Head of caudate nucleus (tissue), 42 donors: ENCODE measurements at regions not wholly inside any gene's neighbourhood (a gene's known extent, or its start where the extent isn't known, plus 50 kb on each side); places are given as distances from the start of the nearest gene placed in this dataset.
"Not testable (repeated sequence)": the region's sequence is repeated elsewhere in the genome, so short reads cannot be mapped to it uniquely, and the experiment has no call there.

Experiments
- DNase-seq, 42 donors: peaks; one replicate each; pipeline versions ENCODE4 v3.0.0 to v3.0.0-alpha.2; 2020 to 2021; ENCODE audit warnings: mixed read lengths in 7 of 42
- intact Hi-C: fragments of 100-400 bp; cut with DNase I; formaldehyde crosslinking; loops from one replicate; pipeline ENCODE4 v1.15.0; 2022

DNA sequence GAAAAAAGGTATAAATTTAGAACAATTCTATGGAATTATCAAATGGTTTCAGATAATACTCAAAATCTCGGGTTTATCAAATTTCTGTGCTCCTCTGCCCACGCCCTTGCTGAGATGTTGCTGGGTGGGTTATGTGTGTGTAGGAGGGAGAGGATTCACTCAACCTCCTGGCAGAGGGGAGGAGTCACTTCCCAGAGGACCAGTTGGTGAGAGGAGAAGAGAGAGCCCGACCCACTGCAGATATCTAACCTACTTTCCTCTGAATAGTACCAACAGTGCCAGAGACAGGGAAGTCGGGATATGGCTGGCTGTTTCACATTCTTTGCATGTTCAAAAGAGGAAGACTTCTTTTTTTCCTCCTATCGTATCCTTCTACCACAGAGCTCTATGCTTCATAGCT is 187.1 kb upstream of the MAN1A1 start:
- peak in 35 of 42 donors; percentile 2 to 79 (median 28) for DNase-seq
- intact Hi-C loops = no loop called here

DNA sequence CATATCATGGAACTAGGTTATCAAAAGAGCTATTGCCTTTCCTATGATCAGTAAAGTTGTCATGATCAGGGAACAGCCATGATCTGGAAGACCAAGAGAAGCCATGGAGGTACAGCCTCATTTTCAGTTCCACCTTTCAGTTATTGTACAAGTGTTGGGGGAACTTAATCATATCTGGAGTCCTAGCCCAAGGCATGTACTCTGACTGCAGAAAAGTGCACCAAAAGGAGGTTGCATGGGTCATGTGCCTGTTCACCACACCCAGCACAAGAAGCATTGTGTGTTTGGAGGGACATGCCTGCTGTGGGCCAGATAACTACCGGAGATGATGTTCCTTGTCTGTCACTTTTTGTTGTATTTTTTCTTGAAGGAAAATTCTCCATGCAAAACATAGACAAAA is 185.8 kb upstream of the MAN1A1 start:
- intact Hi-C loops = no loop called here
- no peak for DNase-seq

DNA sequence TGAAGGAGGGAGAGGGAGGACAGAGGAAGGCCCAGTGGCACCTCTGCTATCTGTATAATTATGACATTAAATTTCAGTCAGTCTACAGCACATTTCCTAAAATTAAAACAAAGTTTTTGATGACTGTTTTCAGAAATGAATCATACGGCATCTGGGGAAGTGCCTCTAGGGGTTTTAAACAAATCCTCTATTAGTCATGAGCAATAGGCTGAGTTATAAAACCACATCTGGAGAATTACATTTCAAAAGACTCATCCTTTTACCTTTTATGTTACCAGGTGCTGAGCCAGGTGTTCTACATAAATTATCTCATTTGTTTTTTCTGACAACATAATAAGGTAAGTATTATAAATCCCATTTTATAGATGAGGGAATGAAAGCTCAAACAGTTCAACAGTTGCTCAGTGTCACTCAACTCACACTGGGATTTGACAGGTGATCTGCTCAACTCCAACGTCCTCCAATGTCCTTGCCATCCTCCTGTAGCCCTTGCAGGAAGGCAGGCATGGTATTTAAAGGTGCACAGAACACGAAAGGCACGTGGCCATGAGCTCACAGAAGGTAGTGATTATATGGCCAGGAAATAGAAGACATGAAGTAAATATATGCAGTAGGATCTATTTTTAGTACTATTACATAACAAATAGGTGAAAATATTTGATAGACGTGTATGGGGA is 184.2 kb upstream of the MAN1A1 start:
- no peak for DNase-seq
- intact Hi-C loops = no loop called here

DNA sequence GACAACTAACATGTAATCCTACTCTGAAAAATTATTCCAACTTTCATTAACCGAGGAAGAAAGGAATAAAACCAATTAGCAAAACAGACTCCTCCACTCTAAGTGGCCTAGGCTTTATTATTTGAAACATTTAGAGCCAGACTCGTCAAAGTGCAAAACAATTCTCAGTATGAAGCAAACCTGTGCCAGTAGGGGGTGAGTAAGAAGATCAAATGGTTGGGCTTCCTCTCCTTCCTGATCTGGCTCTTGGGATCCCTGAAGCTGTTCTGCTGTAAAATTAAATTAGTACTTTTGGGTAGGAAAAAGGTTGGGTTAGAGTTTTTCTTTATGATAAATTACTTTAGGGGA is 177.6 kb upstream of the MAN1A1 start:
- DNase-seq = no peak
- intact Hi-C loops = no loop called here

DNA sequence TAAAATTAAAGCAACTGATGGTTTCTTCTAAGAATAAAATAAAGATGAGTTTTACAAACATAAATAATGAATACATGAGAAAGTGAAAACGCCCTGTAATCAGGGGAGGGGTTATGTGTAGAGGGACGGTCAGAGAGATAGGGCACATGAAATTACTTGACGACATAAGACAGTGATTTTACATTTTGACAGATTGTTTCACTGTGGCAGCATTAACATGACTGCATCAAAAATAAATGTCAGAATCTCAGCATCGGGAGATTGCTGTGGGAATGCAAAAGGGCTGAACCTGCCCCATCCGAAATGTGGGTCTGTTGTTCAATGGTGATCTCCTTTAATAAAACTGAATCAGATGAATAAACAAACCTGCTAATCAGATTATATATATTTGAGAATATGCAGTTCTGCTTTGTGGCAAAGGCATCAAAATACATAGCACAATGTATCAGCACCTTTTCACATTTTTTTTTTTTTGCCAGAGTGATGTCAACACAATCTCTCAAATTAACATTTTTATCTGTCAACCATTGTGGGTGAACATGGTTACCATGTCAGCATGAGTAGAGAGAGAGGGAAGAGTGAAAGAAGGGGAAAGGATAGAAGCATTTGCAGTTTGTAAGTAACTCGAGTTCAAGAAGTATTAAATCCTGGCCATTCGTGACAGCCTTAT is 177.1 kb upstream of the MAN1A1 start:
- DNase-seq = no peak
- intact Hi-C loops = no loop called here

DNA sequence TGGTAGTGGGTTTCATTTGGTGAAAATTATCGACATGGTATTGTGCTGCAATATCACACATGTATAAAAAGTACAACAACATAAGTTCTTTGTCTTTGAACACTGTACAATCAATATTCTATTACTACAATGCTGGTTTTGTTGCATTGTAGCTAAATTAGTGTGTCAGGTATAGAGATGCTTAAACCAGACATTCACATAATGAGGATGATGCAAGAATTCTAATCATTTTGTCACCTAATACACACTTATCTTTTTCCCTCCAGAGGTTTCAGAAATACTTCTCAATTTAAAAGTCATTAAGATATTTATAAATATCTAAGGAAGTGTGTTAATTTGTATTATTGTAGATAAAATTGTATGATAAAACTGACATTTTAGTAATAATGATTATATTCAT is 174.8 kb upstream of the MAN1A1 start:
- no peak for DNase-seq
- intact Hi-C loops = no loop called here

DNA sequence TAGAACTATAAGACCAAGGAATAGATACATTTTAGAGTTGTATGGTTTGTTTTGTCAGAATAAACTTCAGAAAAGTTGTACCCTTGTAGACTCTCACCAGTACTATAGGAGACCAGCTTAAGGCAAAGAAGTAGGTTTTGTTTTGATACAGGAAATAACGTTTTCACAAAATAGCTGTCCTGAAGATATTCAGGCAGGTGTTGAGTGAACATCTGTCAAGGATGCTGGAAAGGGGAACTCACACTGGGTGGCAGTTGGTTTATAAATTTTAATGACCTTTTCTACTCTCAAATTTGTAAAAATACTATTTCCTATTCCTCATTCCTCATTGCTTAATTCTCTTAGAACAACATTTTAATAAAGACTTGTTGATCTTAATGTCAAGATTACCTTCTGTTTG is 174.0 kb upstream of the MAN1A1 start:
- DNase-seq = no peak
- intact Hi-C loops = no loop called here

DNA sequence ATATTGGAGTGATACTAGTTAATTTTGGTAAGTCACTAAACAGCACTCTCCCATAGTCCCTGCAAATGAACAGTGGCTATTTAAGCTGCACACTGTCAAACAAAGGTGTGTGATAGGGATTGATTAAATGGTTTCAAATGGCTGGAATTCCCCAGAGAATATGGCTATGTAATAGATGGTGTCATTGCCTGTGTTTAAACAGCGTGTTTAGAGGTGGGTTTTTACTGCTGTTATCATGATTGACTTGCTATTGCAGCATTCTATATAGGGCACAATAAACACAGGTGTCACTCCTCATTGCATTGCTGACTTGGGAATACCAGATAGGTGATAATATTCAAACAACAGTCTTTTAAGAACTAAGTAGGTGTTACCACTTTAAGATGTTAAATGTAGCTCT is 171.7 kb upstream of the MAN1A1 start:
- intact Hi-C loops = no loop called here
- DNase-seq = no peak

DNA sequence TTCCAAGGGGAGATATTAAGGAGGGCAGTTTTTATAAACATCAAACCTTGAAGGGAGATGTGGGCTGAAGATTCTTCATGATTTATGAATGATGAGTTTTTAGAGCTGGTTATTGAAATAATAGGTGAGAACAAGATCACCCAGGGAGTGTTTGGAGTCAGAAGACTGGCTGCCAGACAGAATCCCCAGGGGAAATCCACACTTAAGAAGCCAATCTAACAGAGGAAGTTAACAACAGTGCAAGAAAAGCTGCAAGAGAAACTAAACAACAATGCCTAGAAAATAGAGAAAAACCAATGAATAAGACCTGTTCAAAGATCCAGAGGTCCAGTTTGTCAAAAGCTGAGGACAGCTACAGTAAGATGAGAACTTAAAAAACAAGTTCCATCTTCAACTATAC is 167.9 kb upstream of the MAN1A1 start:
- intact Hi-C loops = no loop called here
- DNase-seq = no peak

DNA sequence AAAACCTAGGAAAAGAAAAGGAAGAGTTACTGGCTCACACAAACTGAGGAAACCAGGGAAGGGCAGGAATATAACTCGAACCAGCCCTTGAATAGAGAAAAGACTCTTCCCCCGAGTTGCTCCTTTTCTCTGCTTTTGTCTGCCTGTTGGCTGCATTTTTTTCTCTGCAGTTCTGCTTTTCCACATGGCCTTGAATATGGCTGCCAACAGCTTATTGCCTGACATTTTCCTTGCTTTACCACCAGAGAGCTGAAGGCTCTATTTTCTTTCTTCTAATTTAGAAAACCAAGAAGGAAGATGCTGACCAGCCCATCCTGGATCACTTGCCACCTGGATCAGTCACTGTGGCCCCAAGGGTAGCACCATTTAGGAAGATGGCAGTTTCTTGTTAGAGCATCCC is 164.8 kb upstream of the MAN1A1 start:
- intact Hi-C loops = no loop called here
- DNase-seq = no peak

DNA sequence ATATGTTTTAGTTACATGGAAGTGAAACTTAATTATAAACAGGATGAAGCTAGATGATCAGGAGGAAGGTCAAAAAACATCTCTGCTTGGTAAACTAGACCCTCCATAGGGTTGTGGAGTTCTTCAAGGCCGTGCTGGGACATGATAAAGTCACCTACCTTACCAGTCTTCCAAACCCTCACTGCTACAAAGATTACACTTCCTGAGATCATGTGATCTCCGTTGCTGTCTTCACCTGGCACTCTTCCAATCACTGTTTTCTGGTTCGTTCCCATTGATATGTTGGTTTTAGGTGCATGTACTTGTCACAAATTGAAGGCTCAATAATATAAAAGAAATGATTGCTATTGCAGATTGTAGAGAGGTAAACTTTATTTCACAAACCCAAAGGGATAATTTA is 161.5 kb upstream of the MAN1A1 start:
- intact Hi-C loops = no loop called here
- DNase-seq = no peak

DNA sequence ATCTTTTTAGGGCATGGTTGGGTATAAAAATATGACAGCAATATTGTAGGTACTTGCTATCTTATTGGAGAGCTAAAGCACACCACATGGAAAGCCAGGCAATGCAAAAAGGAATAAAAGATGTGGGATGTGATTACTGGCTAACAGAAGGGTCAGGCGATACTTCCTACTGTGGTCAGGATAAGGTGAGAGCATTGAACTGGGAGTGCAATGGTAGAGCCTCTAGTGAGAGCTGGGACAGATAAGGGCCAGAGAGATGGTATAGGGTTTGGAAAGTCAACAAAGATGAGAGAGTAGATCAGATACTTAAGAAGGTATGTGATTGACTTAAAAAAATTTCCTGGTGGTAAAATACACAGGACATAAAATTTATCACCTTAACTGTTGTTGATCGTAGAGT is 160.7 kb upstream of the MAN1A1 start:
- intact Hi-C loops = no loop called here
- DNase-seq = no peak

DNA sequence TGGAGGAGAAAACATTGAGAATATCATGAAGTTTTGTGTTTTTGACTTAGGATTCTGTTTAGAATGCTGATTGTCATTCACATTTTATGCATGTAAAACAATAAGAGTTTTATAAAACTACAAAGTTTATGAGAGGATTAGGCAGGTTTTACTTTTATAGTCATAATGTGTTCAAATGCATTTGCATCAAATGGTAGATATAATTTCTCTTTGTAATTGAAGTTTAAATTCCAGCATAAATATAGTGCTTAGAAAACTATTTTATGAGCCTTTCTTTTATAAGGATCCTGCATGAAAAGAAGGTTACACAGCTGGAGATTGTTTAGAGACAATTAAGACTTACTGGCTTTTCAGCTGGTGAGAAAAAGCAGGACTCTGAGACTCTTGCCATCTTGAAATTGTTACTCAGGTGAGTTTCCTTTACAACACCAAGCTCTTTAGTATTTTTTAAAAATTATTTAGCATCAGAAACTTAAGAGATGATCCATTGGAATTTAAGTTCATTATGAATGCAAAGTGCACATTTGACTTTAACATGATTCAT is 157.1 kb upstream of the MAN1A1 start:
- DNase-seq = no peak
- intact Hi-C loops = no loop called here

DNA sequence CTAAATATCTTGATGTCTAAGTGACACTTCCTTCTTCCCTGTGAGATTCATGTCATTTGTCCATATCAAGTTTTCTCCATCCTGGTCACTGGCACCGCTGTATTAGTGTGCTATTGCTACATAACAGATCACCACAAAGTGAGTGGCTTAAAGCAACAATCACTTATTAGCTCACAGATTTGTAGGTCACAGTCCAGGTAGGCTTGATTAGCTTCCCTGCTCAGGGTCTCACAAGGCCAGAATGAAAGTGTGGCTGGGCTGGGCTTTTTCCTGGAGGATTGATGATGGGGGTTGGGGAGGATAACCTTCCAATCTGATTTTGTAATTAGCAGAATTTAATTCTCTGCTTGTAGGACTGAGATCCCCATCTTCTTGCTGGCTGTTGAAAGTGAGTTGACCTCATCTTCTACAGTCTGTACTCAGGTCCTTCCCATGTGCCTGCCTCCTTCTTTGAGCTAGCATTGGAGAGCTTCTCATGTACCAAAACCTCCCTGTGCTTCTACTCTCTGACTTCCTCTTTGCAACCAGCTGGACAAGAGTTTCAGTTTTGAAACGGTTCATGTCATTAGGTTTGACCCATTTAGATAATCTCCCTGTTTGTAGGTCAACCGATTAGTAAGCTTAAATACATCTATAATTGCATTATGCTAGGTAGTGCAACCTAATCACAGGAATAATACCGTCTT is 152.4 kb upstream of the MAN1A1 start:
- DNase-seq = no peak
- intact Hi-C loops = no loop called here

DNA sequence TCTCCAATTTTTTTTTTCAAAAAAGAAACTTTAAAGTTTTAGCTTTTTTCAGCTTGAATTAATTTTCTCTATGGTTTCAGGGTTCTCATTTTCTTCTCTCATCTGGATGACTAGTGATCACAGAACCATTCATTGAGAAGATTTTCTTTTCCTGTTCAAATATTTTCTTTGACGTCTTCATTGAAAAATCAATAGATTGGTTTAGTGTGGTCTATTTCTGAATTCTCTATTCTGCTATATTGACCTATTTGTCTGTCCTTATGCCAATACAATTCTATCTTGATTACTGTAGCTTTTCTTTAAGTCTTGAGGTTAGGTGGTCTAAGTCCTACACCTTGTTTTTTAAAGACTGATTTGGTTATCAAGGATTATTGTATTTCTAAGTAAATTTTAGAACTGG is 150.2 kb upstream of the MAN1A1 start:
- no peak for DNase-seq
- intact Hi-C loops = no loop called here

DNA sequence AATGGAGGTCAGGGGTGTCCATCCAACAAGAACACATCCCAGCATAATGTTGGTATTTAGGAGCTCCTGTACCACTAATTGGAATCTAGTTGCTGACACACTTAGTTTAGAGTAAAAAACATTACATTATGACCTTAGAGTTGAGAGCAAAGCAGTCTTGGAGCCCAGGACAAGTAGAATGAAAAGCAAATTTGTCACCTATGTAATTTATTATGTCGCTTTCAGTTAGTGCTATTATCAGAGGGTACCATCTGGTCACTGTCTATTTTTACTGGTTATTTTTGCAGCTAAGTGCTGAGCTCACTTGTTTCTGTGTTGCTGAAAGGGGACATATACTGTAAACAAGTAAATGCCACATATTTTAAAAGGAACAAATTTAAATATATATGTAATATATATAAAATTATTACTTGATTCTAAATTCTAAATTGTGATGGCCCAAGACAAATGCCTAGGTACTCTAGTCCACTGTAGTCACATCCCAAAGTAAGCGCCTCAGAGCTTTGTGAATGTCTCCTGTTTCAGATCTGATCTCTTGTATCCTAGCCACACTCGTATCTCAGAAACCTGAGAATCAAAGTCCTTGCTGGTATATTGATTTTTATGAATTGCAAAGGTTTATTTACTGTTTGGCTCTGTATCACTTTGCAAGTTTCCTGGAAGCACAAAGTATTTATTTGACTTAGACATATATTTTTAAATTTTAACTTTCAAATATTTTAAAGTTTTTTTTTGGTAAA is 148.6 kb upstream of the MAN1A1 start:
- intact Hi-C loops = no loop called here
- no peak for DNase-seq

DNA sequence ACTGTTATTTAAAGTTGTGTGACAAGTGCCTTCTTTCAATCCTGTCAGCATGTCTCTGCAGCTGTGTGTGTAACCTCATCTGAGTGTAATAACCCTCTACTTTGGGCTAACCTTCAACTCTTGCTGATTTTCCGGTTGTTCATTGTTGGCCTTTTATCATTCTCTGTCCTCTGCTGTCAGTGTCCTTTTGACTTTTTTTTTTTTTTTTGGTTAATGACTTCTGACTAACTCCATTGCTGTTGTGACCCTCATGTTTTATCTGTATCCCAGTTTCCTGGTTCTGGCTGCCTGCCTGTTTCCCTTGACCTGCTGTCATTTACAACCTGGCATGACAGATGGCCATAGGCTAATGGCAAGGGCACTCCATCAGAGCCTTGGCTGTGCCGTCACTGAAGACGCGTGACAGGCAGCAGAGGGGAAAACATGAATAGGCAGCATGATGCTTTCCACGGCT is 145.7 kb upstream of the MAN1A1 start:
- intact Hi-C loops = no loop called here
- DNase-seq = no peak

DNA sequence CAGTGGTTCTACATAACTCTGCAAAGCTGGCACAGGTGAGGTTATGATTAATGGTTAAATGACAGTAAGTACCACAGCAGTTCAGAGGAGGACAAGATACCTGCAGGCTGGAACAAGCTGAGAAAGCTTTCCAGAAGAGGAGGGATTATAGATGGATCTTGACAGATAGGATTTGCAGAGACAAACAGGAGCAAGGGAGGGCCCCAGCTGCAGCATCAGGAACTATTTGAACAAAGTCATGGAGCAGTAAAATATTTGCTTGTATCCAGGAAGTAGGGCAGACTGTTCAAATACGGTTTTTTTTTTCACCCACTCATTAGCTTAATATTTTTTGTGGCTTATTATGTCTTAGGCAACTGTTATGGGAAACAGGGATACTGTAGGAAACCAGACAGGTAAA is 144.4 kb upstream of the MAN1A1 start:
- peak in 31 of 42 donors; percentile 3 to 70 (median 28) for DNase-seq
- intact Hi-C loops = no loop called here

DNA sequence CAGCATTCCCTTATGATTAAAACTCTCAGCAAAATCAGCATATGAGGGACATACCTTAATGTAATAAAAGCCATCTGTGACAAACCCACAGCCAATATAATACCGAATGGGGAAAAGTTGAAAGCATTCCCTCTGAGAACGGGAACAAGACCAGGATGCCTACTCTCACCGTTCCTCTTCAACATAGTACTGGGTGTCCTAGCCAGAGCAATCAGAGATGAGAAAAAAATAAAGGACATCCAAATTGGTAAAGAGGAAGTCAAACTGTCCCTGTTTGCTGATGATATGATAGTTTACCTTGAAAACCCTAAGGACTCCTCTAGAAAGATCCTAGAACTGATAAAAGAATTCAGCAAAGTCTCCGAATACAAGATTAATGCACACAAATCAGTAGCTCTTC is 141.6 kb upstream of the MAN1A1 start:
- DNase-seq, intact Hi-C loops: not testable (repeated sequence)

DNA sequence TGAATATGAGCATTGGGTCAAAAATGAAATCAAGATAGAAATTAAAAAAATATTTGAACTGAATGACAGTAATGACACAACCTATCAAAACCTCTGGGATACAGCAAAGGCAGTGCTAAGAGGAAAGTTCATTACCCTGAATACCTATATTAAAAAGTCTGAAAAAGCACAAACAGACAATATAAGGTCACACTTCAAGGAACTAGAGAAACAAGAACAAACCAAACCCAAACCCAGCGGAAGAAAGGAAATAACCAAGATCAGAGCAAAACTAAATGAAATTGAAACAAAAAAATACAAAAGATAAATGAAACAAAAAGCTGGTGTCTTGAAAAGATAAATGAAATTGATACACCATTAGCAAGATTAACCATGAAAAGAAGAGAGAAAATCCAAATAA is 140.5 kb upstream of the MAN1A1 start:
- intact Hi-C loops = not testable (repeated sequence)

More for the DNA sequence above, 140.5 kb upstream of the MAN1A1 start:
- not testable (repeated sequence) for DNase-seq
